GM21717 (cell line): ENCODE measurements at regions not wholly inside any gene's neighbourhood (a gene's known extent, or its start where the extent isn't known, plus 50 kb on each side); places are given as distances from the start of the nearest gene placed in this dataset.
"Not testable (repeated sequence)": the region's sequence is repeated elsewhere in the genome, so short reads cannot be mapped to it uniquely, and the experiment has no call there.

Experiments used
- ATAC-seq: cut with Tn5 transposase; IDR thresholded peaks from one replicate; pipeline ENCODE4 v1.9.1; 2021; ENCODE audit warnings: mild to moderate bottlenecking, moderate library complexity; ENCODE audit not compliant: unreplicated experiment

GRCh38 chr14:82766123-82766522 is 1232.5 kb upstream of the SEL1L start:
- no peak for ATAC-seq

- no peak for ATAC-seq
Observed at GRCh38 chr14:82766996-82767395, 1233.3 kb upstream of the SEL1L start.

- ATAC-seq: no peak
Observed at GRCh38 chr14:82776958-82777357, 1243.3 kb upstream of the SEL1L start.

- no peak for ATAC-seq
Observed at GRCh38 chr14:82778008-82778590, 1244.4 kb upstream of the SEL1L start.

- ATAC-seq: no peak
Observed at GRCh38 chr14:82778601-82779000, 1244.9 kb upstream of the SEL1L start.

- no peak for ATAC-seq
Observed at GRCh38 chr14:82779301-82779700, 1245.6 kb upstream of the SEL1L start.

GRCh38 chr14:82785756-82786482 is 1252.3 kb upstream of the SEL1L start:
- ATAC-seq: no peak

GRCh38 chr14:82786483-82786880 is 1252.8 kb upstream of the SEL1L start:
- ATAC-seq: no peak

GRCh38 chr14:82796086-82796485 is 1262.4 kb upstream of the SEL1L start:
- no peak for ATAC-seq

- no peak for ATAC-seq
Observed at GRCh38 chr14:82798276-82798675, 1264.6 kb upstream of the SEL1L start.

- ATAC-seq: no peak
Observed at GRCh38 chr14:82805892-82806825, 1272.5 kb upstream of the SEL1L start.

GRCh38 chr14:82811246-82811645 is 1277.6 kb upstream of the SEL1L start:
- no peak for ATAC-seq

GRCh38 chr14:82814339-82814738 is 1280.7 kb upstream of the SEL1L start:
- not testable (repeated sequence) for ATAC-seq

GRCh38 chr14:82830596-82830995 is 1296.9 kb upstream of the SEL1L start:
- no peak for ATAC-seq

- no peak for ATAC-seq
Observed at GRCh38 chr14:82836256-82836950, 1302.8 kb upstream of the SEL1L start.

- no peak for ATAC-seq
Observed at GRCh38 chr14:82837611-82838140, 1304.0 kb upstream of the SEL1L start.

- ATAC-seq: no peak
Observed at GRCh38 chr14:82850576-82850975, 1316.9 kb upstream of the SEL1L start.

- no peak for ATAC-seq
Observed at GRCh38 chr14:82854131-82854530, 1320.5 kb upstream of the SEL1L start.

- no peak for ATAC-seq
Observed at GRCh38 chr14:82854901-82855300, 1321.2 kb upstream of the SEL1L start.

GRCh38 chr14:82855912-82856391 is 1322.3 kb upstream of the SEL1L start:
- ATAC-seq: no peak

- ATAC-seq: no peak
Observed at GRCh38 chr14:82861313-82861712, 1327.7 kb upstream of the SEL1L start.
